ENCODE measurements at regions not wholly inside any gene's neighbourhood (a gene's known extent, or its start where the extent isn't known, plus 50 kb on each side); places are given as distances from the start of the nearest gene placed in this dataset.

- BruUV-seq (replicated peaks), result no TSS peak
These were observed 155.9 kb upstream of the EGR2 start for GRCh38 chr10:62972103-62972502.

More at GRCh38 chr10:62972103-62972502, 155.9 kb upstream of the EGR2 start:
- intact Hi-C loops (cut with micrococcal nuclease), result no loop called here
- Histone ChIP-seq H3K36me3 (ENCODE audit: control insufficient read depth in 2 of 2, extremely low read depth in 1 of 2, insufficient read depth in 2 of 2, low read length in 2 of 2) (no peaks in the 10 kb centered on the region), H3K9ac (replicated peaks; ENCODE audit: extremely low read depth, insufficient read depth, low read length) (no peak overlapping the region), H2AFZ (ENCODE audit: low read depth, low read length) (no peak overlapping the region), H3K79me2 (ENCODE audit: control insufficient read depth, insufficient read depth, low read length) (no peaks in the 10 kb centered on the region), H3K9me3 (replicated peaks; ENCODE audit: control insufficient read depth, insufficient read depth, low read length) (no peaks in the 10 kb centered on the region), H3K27ac (ENCODE audit: insufficient read depth, low read depth, low read length) (no peak overlapping the region), H3K4me3 (replicated peaks in 1 of 3; ENCODE audit: insufficient read depth in 1 of 3, low read depth in 1 of 3, low read length in 3 of 3) (no peak overlapping the region), H3K4me1 (ENCODE audit: control insufficient read depth, extremely low read depth, insufficient read depth, low read length) (no peaks in the 10 kb centered on the region), H3K27me3 (ENCODE audit: control insufficient read depth in 2 of 2, insufficient read depth in 2 of 2, low read length in 2 of 2) (no peaks in the 10 kb centered on the region), H3K4me2 (ENCODE audit: insufficient read depth, low read length) (no peak overlapping the region), H3K9me1 (replicated peaks; ENCODE audit: control insufficient read depth, extremely low read depth, insufficient read depth, low read length) (no peaks in the 10 kb centered on the region), H4K20me1 (replicated peaks; ENCODE audit: control insufficient read depth, extremely low read depth, insufficient read depth, low read length) (no peaks in the 10 kb centered on the region)
- CTCF ChIA-PET, result interaction anchor here (1.2 kb wide), 1 partner anchor 31 kb away, joined by 3 read pairs; no protein-coding TSS in a partner anchor
- no peak for FAIRE-seq
- TF ChIP-seq MYC (IDR thresholded peaks at IDR 0.05; ENCODE audit: low read depth, low read length) (no peak), GATA2 (IDR thresholded peaks at IDR 0.05; ENCODE audit: insufficient read depth, insufficient read length, low read depth, low read length) (no peak), JUN (IDR thresholded peaks at IDR 0.05; ENCODE audit: borderline replicate concordance, insufficient read depth, insufficient read length, low read depth) (no peak), POLR2AphosphoS5 (IDR thresholded peaks at IDR 0.05; ENCODE audit: insufficient read depth, low read depth, low read length) (no peak), CTCF (IDR thresholded peaks at IDR 0.05; ENCODE audit: extremely low read depth in 1 of 2, insufficient read depth in 1 of 2, low read depth in 1 of 2, low read length in 2 of 2) (no peak), EZH2 (IDR thresholded peaks at IDR 0.05; ENCODE audit: borderline replicate concordance, low read depth, low read length, severe bottlenecking) (no peak), POLR2A (IDR thresholded peaks at IDR 0.05; ENCODE audit: low read depth, low read length) (no peak), FOS (IDR thresholded peaks at IDR 0.05; ENCODE audit: borderline replicate concordance, insufficient read depth, low read length) (no peak)
- TF ChIP-seq, protein P1, sequence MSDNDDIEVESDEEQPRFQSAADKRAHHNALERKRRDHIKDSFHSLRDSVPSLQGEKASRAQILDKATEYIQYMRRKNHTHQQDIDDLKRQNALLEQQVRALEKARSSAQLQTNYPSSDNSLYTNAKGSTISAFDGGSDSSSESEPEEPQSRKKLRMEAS (IDR thresholded peaks at IDR 0.05; ENCODE audit: insufficient read depth, insufficient read length), result no peak
- no peak for DNase-seq (ENCODE audit: low read depth, low spot score)
- dilution Hi-C loops (cut with MboI; ENCODE audit: extremely low pct_ligation_motif_present, low sequenced_read_pairs), result no loop called here
- POLR2A ChIA-PET, result no interaction called here

Data from endothelial cell of umbilical vein (primary cell).